GM19324 (cell line): ENCODE measurements at regions not wholly inside any gene's neighbourhood (a gene's known extent, or its start where the extent isn't known, plus 50 kb on each side); places are given as distances from the start of the nearest gene placed in this dataset.
"Not testable (repeated sequence)": the region's sequence is repeated elsewhere in the genome, so short reads cannot be mapped to it uniquely, and the experiment has no call there.

Source experiments
- ATAC-seq: cut with Tn5 transposase; IDR thresholded peaks from one replicate; pipeline ENCODE4 v1.9.1; 2021; ENCODE audit warnings: mild to moderate bottlenecking, moderate library complexity; ENCODE audit not compliant: unreplicated experiment, low FRiP score

DNA sequence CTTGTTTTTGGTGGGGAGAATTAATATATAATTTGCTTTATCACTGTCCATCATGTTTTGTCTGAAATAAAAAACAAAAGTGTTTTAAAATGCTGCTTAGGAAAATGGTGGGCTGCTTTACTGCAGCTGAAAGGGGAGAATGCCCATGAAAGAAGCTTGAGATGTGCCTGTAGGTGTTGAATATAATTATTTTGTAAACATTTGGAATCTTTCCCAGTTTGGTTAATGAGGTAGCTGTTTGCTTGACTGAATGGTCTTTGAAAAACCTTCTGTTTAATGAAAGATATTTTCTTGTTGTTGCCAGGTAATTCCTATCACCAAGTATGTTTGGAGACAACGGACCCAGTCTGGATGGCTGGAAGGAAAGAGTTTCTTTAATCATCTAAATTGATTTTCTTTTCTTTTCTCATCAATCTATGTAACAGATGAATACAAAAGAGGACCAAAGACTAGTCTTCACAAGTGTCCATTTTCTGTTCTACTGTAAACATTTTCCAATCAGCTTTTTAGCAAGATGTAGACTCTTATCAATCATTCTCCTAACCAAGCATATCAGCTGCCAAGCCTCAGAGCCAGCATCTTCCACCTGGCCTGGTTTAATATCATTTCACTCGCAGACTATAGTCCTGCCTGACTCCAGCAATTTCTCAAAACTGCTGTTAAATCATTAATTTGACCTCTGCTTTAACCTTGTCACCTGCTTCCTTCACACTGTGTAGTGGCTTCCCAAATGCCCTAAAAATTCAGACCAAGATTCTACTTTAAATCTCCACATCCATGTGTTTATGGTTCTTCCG lies 441.2 kb upstream of the CHD1 start:
- ATAC-seq = no peak

DNA sequence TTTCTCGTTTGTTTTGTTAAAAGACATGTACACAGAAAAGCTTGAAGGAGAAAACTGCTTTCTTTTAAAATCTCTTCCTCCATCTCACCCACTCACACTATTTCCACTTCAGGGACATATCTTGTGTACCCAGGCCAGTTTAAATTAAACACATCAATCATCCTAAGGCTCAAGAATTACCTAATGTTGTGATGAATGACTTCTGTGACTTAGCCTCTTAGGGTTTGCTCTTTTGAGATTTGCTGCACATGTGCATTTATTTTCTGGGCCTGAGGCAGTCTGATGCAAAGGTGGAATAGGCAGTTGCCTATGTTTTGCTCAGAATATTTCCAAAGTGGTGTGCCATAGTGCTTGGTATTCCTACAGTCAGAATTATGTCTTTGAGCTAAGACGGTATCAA lies 439.9 kb upstream of the CHD1 start:
- no peak for ATAC-seq

DNA sequence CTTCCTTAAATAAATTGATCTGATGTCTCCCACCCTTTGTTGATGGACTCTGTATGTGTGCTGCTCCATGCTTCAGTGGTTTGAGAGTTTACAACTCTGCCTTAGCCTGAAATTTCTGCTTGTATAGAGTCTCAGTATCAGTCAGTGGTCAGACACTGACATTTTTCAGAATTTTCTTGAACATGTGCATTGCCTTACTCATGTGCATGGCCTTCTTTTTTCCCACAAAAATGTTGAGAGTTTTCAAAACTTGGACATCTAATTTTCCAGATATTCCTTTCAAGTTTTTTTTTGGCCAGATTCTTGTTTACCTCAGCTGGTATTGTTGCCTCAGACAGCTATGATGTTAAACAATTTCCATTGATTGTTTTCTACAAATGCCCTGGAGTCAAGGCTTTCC lies 427.1 kb upstream of the CHD1 start:
- ATAC-seq = no peak

DNA sequence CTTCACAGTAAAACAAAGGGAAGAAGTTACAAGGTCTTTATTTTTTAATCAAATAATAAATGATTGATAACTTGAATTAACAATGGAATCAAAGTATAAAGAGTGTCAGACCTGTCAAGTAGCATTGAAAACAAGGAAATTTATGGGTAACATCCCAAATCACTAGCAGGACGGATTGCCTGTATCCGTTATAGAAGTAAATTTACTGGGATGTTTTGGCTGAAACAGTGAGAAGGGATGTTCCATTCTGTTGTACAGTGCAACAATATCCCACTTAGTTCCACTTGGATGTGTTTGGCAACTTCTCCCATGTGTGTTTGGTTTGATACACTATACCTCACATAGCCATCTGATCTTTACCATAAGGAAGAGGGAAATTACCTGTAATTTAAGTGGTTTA lies 421.0 kb upstream of the CHD1 start:
- ATAC-seq = no peak

DNA sequence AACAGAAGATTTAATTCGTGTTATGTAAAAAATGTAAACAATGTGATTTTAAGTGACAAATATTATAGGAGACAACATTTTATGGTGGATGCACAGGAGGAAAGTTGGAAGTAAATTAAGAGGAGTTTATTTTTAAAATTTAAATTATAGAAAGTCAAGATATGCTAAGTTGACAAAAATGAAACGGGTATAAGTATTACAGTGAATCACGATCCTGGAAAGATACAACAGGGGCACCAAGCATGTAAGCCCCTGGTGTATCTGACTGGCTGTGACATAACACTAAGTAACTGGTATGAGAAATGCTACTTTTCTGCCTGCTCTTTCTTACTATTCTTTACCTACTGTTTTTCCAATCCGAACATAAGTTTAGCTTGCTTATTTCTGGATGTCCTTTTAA lies 419.8 kb upstream of the CHD1 start:
- no peak for ATAC-seq

DNA sequence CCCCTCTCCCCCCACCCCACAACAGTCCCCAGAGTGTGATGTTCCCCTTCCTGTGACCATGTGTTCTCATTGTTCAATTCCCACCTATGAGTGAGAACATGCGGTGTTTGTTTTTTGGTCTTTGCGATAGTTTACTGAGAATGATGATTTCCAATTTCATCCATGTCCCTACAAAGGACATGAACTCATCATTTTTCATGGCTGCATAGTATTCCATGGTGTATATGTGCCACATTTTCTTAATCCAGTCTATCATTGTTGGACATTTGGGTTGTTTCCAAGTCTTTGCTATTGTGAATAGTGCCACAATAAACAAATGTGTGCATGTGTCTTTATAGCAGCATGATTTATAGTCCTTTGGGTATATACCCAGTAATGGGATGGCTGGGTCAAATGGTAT lies 411.0 kb upstream of the CHD1 start:
- ATAC-seq = not testable (repeated sequence)

DNA sequence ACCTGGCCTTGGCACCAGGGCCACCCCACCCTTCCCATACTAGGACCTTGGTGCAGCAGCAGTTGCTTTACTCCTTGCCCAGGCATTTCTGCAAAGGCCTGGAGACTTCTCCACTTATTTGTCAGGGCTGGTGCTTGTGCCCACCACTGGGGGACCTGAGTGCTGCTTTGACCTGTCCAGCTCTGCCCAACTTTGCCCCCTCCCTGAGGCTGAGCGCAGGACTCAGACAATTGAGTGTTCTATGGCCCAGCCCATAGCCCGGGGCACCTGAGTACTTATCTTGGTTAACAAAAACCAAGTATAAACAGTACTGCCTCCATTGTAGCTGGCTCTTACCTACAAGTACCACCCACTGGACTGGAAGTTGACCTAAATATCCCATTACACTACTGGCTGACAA lies 406.1 kb upstream of the CHD1 start:
- no peak for ATAC-seq

DNA sequence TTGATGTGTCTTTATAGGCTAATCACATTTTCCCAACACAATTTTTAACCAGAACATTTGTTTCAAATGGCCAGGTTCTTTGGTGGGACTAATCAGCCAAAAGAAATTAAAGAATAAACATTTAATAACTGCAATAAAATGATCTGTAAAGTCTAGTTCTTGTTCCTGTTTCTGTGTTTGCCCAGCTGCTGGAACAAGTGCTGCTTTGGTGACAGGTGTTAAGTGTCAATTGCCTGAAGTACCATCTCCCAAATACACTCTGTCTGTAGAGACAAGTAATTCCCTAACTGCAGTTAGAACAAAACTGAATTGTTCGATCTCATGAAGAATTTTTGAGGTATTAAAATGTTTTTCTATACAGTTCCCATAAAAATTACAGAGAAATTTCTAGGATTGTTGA lies 402.3 kb upstream of the CHD1 start:
- ATAC-seq = no peak

DNA sequence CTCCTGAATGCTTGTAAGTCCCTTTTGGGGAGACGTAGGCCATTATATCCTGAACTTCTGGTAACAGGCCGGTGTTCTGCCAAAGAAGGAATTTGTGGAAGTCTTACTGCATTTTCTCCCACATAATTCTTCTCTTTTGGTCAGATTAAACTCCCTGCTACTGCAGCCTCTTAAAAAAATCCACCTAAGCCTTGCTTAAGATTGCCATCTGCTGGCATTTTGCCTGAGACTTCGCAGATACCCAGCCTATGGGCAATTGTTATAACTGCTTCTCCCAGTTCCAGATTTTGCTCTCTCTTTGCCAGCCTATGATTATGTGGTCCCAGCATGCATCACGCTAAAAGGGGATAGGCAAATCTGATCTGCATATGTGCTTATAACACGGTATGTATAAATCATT lies 391.6 kb upstream of the CHD1 start:
- ATAC-seq = no peak

DNA sequence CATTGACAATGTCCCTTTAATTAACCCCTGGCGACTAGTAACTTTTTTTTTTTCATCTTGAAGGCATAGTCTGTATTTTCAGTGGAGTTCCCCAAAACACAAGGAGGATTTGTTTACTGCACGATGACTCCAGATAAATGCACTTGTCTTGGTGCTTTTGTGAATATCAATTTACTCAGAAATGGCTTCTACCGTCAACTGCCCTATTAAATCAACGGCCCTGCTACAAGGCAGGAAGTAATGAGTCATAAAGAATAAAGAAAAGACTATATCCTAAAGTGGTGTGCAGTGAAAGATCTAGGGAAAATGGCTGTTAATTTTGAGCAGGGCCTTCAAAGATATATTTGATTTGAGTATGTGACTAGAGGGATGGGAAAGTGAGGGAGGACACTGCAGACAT lies 388.3 kb upstream of the CHD1 start:
- no peak for ATAC-seq

DNA sequence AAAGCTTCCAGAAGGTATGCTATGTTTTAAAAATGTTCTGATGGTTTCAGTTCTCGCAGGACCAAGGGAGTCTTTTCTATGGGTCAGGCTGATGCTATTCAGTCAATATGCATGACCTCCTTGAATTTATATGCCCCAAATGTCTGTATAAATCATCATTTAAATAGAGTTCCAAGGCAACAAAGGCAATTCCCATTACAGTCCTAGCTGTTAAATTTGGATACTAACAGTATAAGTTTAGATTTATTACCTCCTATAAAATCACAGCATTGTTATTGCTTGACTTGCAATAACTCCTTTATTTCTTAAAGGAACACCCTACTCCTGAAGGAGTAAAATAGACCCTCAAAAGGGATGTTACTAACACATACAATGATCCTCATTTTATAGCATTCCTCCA lies 387.7 kb upstream of the CHD1 start:
- no peak for ATAC-seq

DNA sequence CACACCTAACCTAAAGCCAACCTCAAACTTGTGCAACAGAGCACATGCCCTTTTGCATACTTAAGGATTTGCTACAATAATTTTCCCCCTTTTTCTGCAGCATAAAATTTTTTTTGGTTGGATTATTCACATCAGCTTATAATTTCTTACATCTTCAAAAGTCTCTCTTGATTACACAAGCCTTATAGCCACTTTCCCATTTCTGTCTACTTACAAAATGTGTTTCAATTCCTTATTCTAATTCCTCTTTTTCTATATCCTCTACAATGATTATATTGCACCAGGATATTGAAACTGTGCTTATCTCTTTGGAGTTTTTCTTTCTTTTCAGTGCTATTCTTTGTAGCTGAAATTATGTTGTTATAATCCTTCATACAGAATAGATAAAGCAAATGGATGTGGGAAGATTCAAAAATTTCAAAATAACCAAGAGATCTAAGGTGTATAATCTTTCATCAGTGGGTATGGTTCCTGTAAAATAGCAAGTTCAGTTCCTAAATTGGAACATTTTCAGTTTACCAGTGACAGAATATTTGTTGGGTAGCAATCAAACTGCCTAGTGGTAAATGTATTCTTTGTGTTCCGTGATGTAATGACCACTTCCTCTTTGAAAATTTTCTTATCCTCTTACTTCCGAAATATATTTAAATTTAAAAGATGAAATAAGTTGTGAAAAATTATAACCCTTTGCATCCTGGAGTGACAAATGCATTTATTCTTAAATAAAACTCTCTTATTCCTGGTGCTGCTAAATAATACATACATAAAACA lies 386.8 kb upstream of the CHD1 start:
- no peak for ATAC-seq

DNA sequence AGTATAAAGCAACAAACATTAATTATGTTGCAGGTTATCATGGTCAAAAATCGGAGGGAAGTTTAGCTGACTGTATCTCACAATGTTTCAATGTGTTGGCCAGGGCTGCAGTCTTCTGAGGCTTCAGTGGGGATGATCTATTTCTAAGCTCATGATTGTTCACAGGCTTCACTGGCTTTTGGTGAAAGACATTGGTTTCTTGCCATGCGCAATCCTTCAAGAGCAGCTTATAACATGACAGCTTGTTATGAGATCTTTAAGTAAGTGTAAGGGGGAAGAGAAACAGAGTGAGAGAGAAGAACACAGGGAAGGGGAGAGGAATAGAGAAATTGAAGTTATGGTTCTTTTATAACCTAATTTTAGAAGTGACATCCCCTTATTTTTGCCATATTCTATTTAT lies 385.9 kb upstream of the CHD1 start:
- no peak for ATAC-seq

DNA sequence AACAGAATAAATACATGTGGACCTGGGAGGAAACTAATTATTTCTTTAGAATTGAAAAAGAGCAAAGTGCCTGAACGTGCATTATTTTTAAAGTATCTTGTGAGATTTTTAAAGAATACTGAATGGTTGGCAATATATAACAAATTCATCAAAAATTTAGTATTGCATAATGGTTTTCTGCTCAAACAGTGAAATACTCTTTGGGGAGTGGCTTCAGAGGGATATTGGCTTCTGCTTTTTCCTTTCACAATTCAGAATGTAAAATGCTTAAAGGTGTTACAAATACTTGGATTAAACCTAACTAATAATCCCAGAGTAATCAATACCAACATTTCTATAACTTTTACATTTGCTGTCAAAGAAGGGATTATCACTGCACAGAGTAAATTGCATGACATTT lies 379.3 kb upstream of the CHD1 start:
- no peak for ATAC-seq

DNA sequence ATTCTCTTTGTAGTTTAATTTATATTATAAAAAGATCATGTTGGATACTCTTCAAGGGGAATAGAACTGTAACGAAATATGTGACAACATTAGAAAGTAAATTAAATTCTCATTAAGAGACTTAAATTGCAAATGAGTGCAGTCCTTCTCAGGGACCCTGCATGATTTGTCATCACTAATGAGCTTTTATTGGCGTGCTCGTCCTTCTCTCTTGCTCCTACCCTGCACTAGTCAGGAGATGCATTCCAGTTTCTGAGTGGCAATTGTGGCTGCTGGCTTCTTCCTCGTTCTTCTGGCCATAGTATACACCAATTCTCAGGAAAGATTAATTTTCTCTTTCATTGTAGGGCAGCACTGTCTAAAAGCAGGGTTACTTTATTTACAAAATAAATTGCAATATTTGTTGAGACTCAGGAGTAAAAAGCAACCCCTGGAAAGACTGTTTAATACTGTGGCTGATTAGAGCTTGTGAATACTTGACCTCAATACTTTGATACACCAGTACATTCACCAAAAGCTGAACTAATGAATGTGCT lies 376.3 kb upstream of the CHD1 start:
- no peak for ATAC-seq

DNA sequence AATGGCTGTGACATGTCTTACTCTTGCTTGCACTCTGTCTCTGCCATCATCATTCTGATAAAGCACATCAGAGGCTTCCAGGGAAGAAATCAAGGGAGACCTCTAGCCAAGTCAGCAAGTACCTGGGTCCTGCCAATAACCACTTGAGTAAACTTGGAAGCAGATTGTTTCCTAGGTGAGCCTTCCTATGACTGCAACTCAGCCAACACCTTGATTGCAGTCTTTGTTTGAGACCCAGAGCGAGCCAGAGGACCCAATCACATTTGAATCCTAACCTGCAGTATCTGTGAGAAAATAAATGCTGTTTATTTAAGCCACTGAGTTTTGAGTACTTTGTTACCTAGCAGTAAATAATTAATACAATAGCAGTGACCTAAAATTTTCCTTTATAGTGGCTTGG lies 356.8 kb upstream of the CHD1 start:
- no peak for ATAC-seq

DNA sequence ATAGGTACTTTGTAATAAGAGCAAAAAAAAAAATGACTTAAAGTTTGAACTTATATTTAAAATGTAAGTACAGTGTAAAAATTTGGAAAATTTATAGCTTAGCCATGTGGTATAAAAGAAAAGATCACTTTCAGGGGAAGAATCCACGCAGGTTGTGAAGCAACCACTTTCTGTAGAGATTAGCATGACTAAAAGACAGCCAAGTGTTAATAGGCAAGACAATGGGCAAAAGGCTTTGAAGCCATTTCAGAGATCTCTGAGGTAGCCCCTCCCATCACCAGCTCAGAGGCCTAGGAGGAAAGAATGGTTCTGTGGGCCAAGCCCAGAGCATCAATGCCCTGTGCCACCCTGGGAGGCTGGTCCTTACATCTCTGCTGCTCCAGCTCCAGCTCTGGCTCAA lies 346.3 kb upstream of the CHD1 start:
- ATAC-seq = no peak

DNA sequence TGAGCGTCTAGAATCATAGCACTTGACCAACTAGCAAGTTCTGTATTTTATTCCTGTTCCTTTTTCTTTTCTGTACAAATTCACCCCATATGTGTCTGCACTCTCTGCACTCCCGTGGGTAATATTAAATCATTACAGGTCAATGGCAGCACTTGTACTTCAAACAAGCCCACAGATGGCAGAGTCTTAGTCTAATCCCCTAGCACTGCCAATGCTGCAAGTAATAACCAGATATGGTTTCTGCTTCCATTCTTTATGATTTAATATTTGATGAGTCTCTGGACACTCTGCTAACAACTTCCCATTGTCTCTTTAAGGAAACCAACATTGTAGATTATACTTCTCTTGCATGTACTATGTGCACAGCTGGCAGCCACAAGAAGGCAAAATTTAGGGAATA lies 343.8 kb upstream of the CHD1 start:
- ATAC-seq = no peak

DNA sequence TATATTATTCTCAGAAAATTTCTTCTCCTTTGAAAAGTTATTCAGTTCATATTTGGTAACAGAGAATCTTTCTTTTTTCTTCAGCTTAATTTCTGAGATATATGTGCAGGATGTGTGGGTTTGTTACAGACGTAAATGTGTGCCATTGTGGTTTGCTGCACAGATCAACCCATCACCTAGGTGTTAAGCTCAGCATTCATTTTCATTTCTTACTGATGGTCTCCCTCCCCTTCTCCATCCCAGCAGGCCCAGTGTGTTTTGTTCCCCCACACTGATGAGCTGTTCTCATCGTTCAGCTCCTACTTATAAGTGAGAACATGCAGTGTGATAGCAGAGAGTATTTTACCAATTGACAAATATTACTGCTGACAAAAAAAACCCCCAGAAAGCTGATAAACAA lies 330.0 kb upstream of the CHD1 start:
- no peak for ATAC-seq

DNA sequence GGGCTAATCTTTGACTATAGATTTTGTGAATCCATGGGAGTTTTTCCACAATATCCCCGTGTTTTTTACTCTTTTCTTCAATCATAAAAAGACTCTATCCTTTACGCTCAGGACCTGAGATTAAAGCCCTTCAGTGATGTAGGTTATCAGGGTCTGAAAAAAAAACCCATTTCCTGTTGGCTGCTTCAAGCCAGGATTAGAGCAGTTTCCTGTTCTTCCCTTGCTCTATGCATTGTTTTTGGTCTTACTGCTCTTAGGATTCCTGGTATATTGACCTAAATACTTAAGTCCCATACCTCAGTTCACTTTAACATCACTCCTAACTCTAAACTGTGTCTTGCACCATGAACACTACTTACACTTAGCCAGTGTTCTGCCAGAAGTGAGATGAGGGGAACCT lies 319.3 kb upstream of the CHD1 start:
- ATAC-seq = no peak

DNA sequence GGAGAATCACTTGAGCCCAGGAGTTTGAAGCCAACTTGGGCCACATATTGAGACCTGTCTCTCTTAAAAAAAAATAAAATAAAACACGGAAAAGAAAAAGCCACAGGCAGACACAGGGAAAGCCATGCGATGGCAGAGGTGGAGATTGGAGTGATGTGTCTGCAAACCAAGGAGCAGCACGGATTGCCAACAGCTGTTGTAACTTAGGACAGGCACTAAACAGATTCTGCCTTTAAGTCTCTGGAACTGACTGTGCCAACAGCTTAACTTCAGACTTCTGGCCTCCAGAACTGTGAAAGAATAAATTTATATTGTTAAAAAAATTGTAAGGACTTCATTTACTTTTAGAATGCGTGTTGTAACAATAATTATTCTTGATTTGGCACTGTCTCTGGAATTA lies 318.5 kb upstream of the CHD1 start:
- ATAC-seq = no peak

DNA sequence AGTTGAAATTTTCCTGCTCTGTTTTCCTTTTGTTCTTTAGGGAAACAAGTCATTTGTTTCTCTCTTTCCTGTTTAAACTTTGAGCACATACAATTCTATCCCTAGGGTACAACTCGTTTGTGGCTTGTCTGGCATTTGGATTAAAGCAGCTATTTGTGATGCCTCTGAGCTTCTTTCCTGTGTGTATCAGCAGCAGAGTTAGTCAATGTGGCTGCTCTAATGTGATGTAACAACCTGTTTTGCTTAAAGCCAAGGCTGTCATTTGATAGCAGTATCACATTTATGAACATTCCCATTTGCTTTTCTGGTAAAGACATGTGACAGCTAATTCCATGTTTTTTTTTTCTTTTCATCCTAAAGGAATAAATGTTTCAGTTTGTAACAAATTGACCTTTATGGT lies 314.3 kb upstream of the CHD1 start:
- no peak for ATAC-seq
